ENCODE measurements at regions not wholly inside any gene's neighbourhood (a gene's known extent, or its start where the extent isn't known, plus 50 kb on each side); places are given as distances from the start of the nearest gene placed in this dataset.

DNA sequence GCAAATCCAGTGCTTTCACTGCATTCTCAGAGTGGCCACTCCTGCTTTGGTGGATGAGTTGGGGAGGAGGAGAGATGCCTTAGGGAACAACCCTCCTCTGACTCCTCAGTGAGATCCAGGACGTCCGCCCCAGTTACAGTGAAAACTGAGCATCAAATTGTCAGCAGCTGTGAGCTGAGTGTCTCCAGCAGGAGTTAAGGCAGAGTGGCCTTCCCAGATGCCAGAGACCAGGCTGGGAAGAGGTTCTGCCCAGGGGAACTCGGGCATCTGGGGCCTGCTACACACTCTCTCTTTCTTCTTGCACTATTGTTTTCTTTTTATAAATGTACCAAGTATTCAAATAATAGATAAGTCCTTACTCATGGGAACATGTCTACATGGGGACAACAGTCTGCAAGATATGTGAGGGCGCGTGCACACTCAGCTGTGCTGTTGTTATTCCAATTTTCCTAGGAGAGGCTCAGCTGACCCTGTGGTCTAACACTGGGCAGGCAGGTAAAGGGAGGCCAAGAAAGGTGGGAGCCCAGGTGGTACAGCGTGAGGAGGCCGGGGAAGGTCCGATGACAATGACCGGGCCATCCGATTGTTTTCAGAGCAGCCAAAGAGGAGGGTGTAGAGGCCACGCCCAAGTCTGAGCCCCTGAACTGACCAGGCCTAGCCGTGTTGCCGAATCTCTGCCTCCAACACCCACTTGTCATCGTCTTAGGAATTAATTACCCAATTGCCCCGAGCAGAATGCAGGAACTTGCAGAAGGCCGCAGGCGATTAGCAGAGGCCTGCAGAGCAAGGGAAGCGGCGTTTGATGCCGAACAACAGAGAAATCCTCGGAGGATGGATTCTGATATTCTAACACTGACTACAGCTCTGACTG, 166.9 kb downstream of the ANAPC1 start:
- no peak for TF ChIP-seq TAF1 (IDR thresholded peaks at IDR 0.05; ENCODE audit: borderline replicate concordance, insufficient read depth, low read length)
- no peak for TF ChIP-seq SIN3A (IDR thresholded peaks at IDR 0.05; ENCODE audit: borderline replicate concordance, insufficient read depth, low read length)
- TF ChIP-seq POLR2AphosphoS5 (IDR thresholded peaks at IDR 0.05; ENCODE audit: low read depth, low read length) = no peak
- no peak for TF ChIP-seq FOXP2 (optimal IDR thresholded peaks at IDR 0.05; ENCODE audit: borderline replicate concordance, extremely low read depth, extremely low read length, insufficient read depth)
- TF ChIP-seq, protein P1, sequence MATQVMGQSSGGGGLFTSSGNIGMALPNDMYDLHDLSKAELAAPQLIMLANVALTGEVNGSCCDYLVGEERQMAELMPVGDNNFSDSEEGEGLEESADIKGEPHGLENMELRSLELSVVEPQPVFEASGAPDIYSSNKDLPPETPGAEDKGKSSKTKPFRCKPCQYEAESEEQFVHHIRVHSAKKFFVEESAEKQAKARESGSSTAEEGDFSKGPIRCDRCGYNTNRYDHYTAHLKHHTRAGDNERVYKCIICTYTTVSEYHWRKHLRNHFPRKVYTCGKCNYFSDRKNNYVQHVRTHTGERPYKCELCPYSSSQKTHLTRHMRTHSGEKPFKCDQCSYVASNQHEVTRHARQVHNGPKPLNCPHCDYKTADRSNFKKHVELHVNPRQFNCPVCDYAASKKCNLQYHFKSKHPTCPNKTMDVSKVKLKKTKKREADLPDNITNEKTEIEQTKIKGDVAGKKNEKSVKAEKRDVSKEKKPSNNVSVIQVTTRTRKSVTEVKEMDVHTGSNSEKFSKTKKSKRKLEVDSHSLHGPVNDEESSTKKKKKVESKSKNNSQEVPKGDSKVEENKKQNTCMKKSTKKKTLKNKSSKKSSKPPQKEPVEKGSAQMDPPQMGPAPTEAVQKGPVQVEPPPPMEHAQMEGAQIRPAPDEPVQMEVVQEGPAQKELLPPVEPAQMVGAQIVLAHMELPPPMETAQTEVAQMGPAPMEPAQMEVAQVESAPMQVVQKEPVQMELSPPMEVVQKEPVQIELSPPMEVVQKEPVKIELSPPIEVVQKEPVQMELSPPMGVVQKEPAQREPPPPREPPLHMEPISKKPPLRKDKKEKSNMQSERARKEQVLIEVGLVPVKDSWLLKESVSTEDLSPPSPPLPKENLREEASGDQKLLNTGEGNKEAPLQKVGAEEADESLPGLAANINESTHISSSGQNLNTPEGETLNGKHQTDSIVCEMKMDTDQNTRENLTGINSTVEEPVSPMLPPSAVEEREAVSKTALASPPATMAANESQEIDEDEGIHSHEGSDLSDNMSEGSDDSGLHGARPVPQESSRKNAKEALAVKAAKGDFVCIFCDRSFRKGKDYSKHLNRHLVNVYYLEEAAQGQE (IDR thresholded peaks at IDR 0.05; ENCODE audit: insufficient read depth in 1 of 2, low read depth in 2 of 2, low read length in 2 of 2) = no peak

Measured in PFSK-1 (cell line).